ENCODE measurements at regions not wholly inside any gene's neighbourhood (a gene's known extent, or its start where the extent isn't known, plus 50 kb on each side); places are given as distances from the start of the nearest gene placed in this dataset.

DNA sequence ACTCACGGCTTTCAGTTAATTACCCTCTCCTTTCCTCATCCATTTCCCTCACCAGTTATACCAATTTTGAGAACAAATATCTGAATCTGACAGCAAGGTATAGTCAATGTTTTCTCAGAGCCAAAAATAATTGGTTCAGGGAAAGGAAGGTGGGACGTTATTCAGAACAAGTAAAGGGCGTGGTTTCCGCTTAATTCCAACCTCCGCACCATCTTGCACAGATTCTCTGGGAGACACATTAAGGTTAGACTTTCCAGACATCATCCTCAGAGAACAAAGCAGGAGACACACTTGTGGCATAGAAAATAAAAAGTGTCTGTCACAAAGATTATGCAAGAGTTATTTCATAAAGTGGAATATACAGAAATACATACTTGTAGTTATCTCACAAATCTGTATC lies 441.2 kb downstream of the IRX1 start:
- no peak for DNase-seq
- Mint-ChIP-seq H3K4me3 (no peak overlapping the region), H3K9me3 (peaks cover 3% of the 10 kb centered on the region), H3K27me3 (no peaks in the 10 kb centered on the region), H3K27ac (no peak overlapping the region), H3K36me3 (no peaks in the 10 kb centered on the region), H3K4me1 (no peaks in the 10 kb centered on the region)

DNA sequence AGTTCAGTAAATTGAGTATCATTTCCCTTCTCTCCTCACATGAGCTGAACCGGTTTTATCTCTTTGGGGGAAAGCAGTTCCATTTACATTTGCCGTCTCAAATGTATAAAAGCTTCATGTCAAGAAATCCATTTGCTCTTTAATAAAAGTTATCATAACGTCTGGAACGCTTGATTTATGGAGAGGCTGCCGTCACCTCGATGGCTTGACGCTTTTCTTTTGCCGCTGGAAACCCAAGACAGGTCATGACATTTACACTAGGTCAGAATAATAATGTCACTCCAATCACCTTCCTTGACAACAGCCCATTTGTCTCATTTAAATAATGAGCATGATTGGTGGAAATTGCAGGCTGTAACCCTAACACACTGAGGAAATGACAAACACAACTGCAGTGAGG lies 443.4 kb downstream of the IRX1 start:
- no peaks in the 10 kb centered on the region for H3K9me3 Mint-ChIP-seq
- H3K4me3 Mint-ChIP-seq, result no peak overlapping the region
- DNase-seq, result no peak
- no peaks in the 10 kb centered on the region for H3K27me3 Mint-ChIP-seq
- H3K4me1 Mint-ChIP-seq, result peaks cover 3% of the 10 kb centered on the region
- H3K36me3 Mint-ChIP-seq, result no peaks in the 10 kb centered on the region
- no peak overlapping the region for H3K27ac Mint-ChIP-seq

DNA sequence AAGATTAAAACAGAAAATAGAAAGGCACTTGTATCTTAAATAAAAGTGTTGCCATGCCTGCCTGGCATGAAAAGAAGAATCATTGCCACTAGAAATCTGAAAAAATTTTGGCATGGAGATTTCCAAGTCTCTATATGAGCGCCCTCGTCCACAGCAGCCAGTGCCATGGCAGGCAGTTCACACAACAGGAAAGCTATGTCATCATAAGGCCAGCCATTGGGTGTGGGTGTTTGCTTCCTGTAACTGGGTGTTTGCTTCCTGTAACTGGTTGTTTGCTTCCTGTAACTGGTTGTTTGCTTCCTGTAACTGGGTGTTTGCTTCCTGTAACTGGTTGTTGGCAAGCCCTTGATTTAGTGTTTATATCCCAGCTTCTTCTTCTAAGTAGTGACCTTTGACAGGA lies 446.7 kb downstream of the IRX1 start:
- DNase-seq, result peak; percentile 1
- no peaks in the 10 kb centered on the region for H3K27me3 Mint-ChIP-seq
- H3K9me3 Mint-ChIP-seq, result no peaks in the 10 kb centered on the region
- peak overlapping the region; percentile 29 for H3K27ac Mint-ChIP-seq
- no peak overlapping the region for H3K4me3 Mint-ChIP-seq
- H3K4me1 Mint-ChIP-seq, result peaks cover 3% of the 10 kb centered on the region
- no peaks in the 10 kb centered on the region for H3K36me3 Mint-ChIP-seq

DNA sequence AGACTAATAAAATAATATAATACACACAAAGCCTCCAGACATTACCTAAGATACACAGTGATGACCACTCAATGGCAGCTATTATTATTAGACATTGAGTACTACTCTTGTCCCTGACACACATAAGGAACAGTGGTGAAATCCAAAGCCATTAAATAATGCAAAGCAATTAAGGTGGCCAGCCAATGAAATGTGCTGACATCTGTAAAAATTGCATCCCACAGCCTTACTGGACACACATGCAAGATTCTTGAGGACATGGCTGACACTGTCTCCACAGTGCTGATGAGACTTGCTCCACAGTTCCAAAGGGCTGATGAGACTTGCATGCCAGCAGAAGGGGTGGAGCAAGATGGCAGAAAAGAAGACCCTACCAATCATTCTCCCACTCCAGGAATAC lies 447.5 kb downstream of the IRX1 start:
- peaks cover 3% of the 10 kb centered on the region for H3K4me1 Mint-ChIP-seq
- H3K36me3 Mint-ChIP-seq, result no peaks in the 10 kb centered on the region
- no peak overlapping the region for H3K27ac Mint-ChIP-seq
- DNase-seq, result no peak
- no peaks in the 10 kb centered on the region for H3K27me3 Mint-ChIP-seq
- no peak overlapping the region for H3K4me3 Mint-ChIP-seq
- H3K9me3 Mint-ChIP-seq, result no peaks in the 10 kb centered on the region

DNA sequence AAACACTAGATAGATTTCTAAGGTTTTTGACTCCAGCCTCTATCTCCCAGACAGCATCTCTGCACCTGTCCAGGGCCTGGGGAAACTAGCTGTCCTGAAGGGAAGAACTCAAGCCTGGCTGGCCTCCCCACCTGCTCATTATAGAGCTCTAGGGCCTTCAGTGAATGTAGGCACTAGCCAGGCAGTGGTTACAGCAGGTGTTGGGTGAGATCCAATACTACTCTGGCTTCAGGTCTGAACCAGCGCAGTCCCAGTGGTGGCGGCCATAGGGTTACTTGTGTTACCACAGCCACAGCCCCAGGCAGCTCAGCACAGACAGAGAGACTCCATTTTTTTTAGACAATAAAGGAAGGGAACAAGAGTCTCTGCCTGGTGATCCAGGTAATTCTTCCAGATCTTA lies 449.2 kb downstream of the IRX1 start:
- Mint-ChIP-seq H3K27me3 (no peaks in the 10 kb centered on the region), H3K9me3 (no peaks in the 10 kb centered on the region), H3K27ac (no peak overlapping the region), H3K36me3 (no peaks in the 10 kb centered on the region), H3K4me3 (no peak overlapping the region), H3K4me1 (peaks cover 3% of the 10 kb centered on the region)
- no peak for DNase-seq

DNA sequence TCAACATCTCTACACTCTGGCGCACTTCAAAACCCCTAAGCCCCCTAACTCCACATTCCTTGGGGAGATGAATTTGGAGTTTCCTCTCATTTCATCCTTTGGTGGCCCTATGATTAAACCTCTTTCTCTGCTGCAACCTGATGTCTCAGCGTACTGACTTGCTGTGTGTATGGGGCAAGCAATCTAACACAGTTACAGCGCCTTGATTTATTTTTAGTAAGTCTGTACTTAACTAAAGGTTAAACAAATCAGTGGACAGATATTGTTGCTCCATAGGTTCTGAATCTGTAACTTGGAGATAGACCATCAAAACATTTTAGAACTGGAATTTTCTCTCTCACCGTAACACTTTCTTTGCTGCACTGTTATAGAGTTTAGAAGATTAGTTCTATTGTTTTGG lies 452.8 kb downstream of the IRX1 start:
- no peak overlapping the region for H3K27ac Mint-ChIP-seq
- H3K36me3 Mint-ChIP-seq, result no peaks in the 10 kb centered on the region
- H3K4me1 Mint-ChIP-seq, result no peaks in the 10 kb centered on the region
- H3K9me3 Mint-ChIP-seq, result no peaks in the 10 kb centered on the region
- no peaks in the 10 kb centered on the region for H3K27me3 Mint-ChIP-seq
- DNase-seq, result no peak
- H3K4me3 Mint-ChIP-seq, result no peak overlapping the region

DNA sequence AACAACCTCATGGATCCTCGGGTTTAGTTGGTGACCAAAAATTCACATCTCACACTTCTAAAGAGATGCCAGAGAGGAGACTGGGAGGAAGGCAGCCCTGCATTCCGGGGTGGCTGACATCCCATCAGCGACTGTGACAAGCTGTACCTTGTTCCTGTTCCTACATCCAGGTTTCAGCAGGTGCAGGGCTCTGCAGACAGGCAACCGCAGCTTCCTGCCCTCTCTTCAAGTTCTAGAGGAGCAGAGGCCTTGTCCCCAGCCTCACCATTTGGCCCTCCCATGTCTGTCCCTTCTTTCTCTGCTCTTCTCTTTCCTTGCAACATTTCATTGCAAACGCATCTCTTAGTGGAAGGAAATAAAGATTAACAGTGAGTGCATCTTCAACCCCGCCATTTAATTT lies 454.6 kb downstream of the IRX1 start:
- Mint-ChIP-seq H3K4me3 (no peak overlapping the region), H3K36me3 (no peaks in the 10 kb centered on the region), H3K9me3 (peaks cover 1% of the 10 kb centered on the region), H3K27me3 (no peaks in the 10 kb centered on the region), H3K4me1 (no peaks in the 10 kb centered on the region), H3K27ac (no peak overlapping the region)
- no peak for DNase-seq

DNA sequence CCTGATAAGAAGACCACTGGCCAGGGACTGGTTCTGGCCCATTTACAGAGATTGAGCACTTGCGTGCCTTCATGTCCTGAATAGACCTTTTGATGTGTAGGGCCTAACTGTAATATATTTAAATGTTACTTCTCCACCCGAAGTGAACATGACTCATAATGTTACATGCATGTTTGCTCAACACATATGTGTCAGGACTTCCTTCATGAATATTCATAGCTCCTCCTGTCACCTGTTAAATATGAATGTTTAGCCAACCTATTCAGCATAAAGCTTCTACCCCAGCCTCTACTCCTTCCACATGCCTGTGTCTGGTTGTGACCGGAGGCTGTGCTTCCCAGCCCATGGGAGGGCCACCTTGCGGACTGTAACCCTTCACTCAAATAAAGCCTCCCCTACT lies 457.5 kb downstream of the IRX1 start:
- H3K9me3 Mint-ChIP-seq, result peaks cover 6% of the 10 kb centered on the region
- no peak overlapping the region for H3K27ac Mint-ChIP-seq
- DNase-seq, result no peak
- H3K27me3 Mint-ChIP-seq, result no peaks in the 10 kb centered on the region
- no peaks in the 10 kb centered on the region for H3K36me3 Mint-ChIP-seq
- no peak overlapping the region for H3K4me3 Mint-ChIP-seq
- no peaks in the 10 kb centered on the region for H3K4me1 Mint-ChIP-seq

DNA sequence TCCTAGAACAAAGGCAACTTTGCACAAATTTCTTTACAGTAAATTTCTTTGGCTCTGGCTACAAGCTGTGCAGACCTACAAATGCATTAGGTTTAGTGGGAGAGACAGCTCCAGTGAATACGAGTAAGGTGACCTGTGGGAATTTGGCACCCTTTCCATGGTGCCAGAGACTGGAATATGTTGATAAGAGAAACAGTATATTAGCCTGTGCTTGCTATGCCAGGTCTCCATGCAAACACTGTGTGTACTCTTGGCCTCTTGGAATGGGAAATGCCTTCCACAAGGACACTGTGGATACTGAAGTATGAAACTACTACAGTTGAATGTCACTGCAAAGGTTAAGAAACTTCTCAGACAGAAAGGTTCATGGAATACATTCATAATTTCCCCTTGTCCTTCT lies 458.5 kb downstream of the IRX1 start:
- Mint-ChIP-seq H3K27me3 (no peaks in the 10 kb centered on the region), H3K36me3 (no peaks in the 10 kb centered on the region), H3K27ac (no peak overlapping the region), H3K4me1 (no peaks in the 10 kb centered on the region), H3K4me3 (no peak overlapping the region), H3K9me3 (peaks cover 6% of the 10 kb centered on the region)
- DNase-seq, result no peak

DNA sequence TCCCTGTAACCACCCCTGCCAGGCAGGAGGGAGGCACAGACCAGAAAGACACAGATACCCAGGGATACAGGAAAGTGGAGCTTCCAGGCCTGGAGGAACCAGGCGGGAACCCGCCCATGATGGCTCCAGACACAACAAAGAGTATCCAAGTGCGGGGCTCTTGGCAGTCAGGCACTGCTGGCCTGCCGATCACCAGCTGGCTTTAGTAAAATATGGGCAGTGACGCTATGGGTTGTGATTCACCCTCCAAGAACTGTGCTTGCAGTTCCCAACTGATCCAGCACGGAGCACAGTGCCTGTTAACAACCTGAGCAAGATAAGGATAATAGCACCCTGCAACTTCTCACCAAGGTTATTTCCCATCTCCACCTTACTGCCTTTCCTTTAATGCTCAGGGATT lies 463.3 kb downstream of the IRX1 start:
- H3K36me3 Mint-ChIP-seq, result no peaks in the 10 kb centered on the region
- H3K27ac Mint-ChIP-seq, result no peak overlapping the region
- no peak overlapping the region for H3K4me3 Mint-ChIP-seq
- H3K4me1 Mint-ChIP-seq, result no peaks in the 10 kb centered on the region
- no peaks in the 10 kb centered on the region for H3K27me3 Mint-ChIP-seq
- DNase-seq, result no peak
- peaks cover 4% of the 10 kb centered on the region for H3K9me3 Mint-ChIP-seq

DNA sequence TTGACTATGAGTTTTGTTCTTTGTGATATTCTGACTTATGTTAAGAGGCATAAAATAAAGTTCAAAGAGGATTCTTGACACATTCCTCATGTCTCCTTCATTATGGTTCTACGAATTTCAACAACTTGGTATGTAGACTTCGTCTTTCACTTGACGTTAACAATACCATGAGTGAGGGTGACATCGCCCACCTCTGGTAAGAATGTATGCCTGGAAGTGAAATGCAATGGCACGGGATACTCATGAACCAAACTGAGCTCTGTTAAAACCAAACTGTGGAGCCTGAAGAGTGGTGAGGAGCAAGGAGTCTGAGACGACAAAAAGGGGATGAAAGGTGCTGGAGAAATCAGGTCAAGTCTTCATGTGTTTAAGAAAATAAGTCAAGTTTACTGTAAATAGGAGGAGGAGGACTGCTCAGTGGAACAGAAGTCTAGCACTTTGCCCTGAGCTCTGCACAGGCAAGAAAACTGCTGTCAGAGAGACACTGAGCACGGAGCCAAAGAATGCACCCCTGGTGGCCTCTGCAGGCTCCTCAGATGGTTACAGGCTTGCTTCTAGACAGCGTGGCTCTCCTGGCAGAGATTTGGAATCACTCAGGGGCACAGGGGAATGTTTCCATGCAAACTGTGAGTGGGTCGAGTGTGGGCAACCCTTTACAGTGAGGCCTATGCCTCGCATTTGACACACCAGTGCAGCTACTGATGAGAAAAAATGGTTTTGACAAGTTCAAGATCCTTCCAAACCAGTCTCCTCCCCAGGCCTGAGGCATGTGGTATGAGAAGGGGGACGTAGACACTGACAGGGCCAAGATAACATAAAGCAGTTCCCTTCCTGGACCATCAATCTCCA lies 470.1 kb downstream of the IRX1 start:
- no peaks in the 10 kb centered on the region for H3K27me3 Mint-ChIP-seq

DNA sequence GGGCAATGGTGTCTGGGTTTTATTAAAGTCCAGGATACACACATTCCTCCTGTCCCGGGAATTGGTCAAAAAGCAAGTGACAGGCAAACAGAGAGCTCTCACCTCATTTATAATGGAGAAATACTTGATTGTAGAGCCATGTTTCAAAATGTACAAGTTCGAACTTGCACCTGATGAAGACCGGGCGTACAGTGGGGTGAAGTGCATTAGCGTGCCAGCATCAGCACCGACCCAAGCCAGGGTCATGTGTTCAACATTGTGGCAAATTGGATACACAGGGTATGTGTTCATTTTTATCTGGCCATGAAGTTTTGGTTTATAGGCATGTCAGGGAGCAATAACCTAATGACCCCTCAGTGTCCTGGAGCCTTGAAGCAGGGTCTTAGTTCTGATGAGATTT lies 472.5 kb downstream of the IRX1 start:
- Mint-ChIP-seq H3K4me1 (no peaks in the 10 kb centered on the region), H3K9me3 (no peaks in the 10 kb centered on the region), H3K36me3 (no peaks in the 10 kb centered on the region), H3K27ac (no peak overlapping the region), H3K4me3 (no peak overlapping the region), H3K27me3 (no peaks in the 10 kb centered on the region)
- DNase-seq, result no peak

More for the DNA sequence above, 470.1 kb downstream of the IRX1 start:
- Mint-ChIP-seq H3K9me3 (no peaks in the 10 kb centered on the region), H3K4me3 (no peak overlapping the region), H3K27ac (no peak overlapping the region), H3K4me1 (no peaks in the 10 kb centered on the region), H3K36me3 (no peaks in the 10 kb centered on the region)
- no peak for DNase-seq

DNA sequence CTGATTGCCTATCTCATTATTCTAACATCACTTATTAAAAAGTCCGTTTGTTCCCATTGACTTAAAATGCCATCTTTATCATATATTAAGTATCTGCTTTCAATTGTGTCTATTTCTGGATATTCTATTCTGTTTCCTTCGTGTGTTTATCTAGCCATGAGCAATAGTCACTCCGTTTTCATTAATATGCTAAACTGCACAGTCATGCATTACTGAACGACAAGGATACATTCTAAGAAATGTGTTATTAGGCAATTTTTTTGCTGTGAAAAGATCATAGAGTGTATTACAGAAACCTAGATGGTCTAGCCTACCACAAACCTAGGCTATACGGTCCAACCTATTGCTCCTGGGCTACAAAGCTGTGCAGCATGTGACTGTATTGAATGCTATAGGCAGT lies 482.9 kb downstream of the IRX1 start:
- Mint-ChIP-seq H3K4me3 (no peak overlapping the region), H3K27me3 (no peaks in the 10 kb centered on the region), H3K4me1 (no peaks in the 10 kb centered on the region), H3K9me3 (peaks cover 5% of the 10 kb centered on the region), H3K36me3 (no peaks in the 10 kb centered on the region), H3K27ac (no peak overlapping the region)
- DNase-seq, result no peak

DNA sequence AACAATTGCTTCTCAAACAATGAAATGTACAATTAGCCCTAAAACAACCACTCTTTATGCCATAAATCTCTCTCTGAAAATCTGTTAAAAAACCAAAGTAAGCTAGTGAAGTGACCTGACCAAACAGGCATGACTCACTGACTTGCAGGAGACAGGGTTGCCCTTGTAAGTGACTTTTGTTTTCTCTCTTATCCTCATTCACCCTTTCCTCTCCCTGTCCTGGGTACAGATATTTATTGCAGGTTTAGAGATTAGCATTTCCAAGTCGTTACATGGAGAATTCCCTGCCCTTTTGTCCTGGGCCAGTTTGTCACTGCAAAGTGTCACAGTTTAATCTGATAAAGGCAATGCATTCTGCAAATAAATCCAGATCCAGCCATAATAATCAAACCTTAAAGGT lies 484.2 kb downstream of the IRX1 start:
- Mint-ChIP-seq H3K4me1 (no peaks in the 10 kb centered on the region), H3K4me3 (no peak overlapping the region), H3K36me3 (no peaks in the 10 kb centered on the region), H3K9me3 (peaks cover 5% of the 10 kb centered on the region), H3K27ac (no peak overlapping the region), H3K27me3 (no peaks in the 10 kb centered on the region)
- DNase-seq, result no peak

DNA sequence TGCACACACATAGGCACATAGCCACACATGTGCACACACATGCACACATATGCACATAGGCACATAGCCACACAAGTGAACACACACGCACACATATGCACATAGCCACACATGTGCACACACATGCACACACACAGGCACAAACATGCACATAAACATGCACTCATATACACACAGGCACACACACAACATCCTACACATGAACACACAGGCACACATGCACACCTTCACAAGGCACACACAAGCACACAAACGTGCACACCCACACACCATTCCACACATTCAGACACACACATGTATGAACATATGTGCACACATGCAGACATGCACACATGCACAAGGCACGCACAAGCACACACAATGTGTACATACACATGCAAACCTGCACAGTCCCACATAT lies 484.7 kb downstream of the IRX1 start:
- no peaks in the 10 kb centered on the region for H3K4me1 Mint-ChIP-seq
- no peak overlapping the region for H3K4me3 Mint-ChIP-seq
- no peak for DNase-seq
- no peak overlapping the region for H3K27ac Mint-ChIP-seq
- no peaks in the 10 kb centered on the region for H3K27me3 Mint-ChIP-seq
- no peaks in the 10 kb centered on the region for H3K36me3 Mint-ChIP-seq
- peaks cover 2% of the 10 kb centered on the region for H3K9me3 Mint-ChIP-seq

DNA sequence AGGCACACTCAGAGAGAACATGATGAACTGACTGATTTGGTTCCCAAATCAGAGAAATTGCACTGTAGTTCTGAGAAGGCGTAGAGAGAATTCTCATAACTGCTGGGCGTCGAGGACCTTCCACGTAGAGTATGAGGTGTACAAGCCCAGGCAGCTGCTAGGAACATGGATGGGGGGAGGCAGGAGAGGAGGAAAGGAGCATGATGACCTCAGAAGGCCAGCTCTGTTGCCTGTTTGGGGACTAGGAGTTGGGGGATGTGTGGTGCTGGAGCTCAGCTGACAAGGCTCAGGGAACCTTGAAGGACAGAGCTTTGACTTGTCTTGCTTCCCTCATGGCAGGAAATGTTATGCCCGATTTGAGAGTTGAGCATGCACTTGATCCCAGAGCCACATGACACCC lies 485.4 kb downstream of the IRX1 start:
- no peaks in the 10 kb centered on the region for H3K27me3 Mint-ChIP-seq
- no peak overlapping the region for H3K4me3 Mint-ChIP-seq
- peaks cover 1% of the 10 kb centered on the region for H3K9me3 Mint-ChIP-seq

More for the DNA sequence above, 485.4 kb downstream of the IRX1 start:
- Mint-ChIP-seq H3K36me3 (no peaks in the 10 kb centered on the region), H3K4me1 (no peaks in the 10 kb centered on the region), H3K27ac (no peak overlapping the region)
- no peak for DNase-seq
